IMR-90 (cell line): ENCODE measurements at regions not wholly inside any gene's neighbourhood (a gene's known extent, or its start where the extent isn't known, plus 50 kb on each side); places are given as distances from the start of the nearest gene placed in this dataset.

Experiments used
- ATAC-seq: fragments of 200-7000 bp; cut with Tn5 transposase; 2 replicates; pipeline ENCODE4 v1.9.1; 2020; ENCODE audit warnings: low read depth, mild to moderate bottlenecking, moderate library complexity
- BruUV-seq: library from RNA; stranded (reverse); fragments of 400-500 nt; replicated peaks from 2 replicates; lab custom pipeline; 2021; lab: Mats Ljungman, UMichigan
- CTCF ChIA-PET: fragments of 300-600 bp; formaldehyde crosslinking; extraction: SDS; loops from one replicate; lab custom pipeline; 2021; ENCODE audit warnings: antibody characterized with exemption; lab: Yijun Ruan, JAX
- POLR2A ChIA-PET: fragments of 300-600 bp; sonication (Branson Sonifier 250); formaldehyde crosslinking; loops from one replicate; lab custom pipeline; 2022; ENCODE audit warnings: antibody characterized with exemption; ENCODE audit not compliant: unreplicated experiment; lab: Charles Lee
- DNase-seq: peaks from one replicate; pipeline ENCODE4 v3.0.0; 2013
- H2AFZ ChIP-seq: replicated peaks from 2 replicates; pipeline ENCODE3; 2013; ENCODE audit warnings: low read length, mild to moderate bottlenecking; ENCODE audit not compliant: poor library complexity
- H2AK5ac ChIP-seq: 2 replicates; pipeline ENCODE4 v1.6.1; 2013; ENCODE audit warnings: low read depth, low read length, inconsistent platforms
- H2AK9ac ChIP-seq: replicated peaks from 2 replicates; pipeline ENCODE3; 2013; ENCODE audit warnings: mild to moderate bottlenecking, low read depth, low read length, moderate library complexity; ENCODE audit not compliant: poor library complexity
- H2BK120ac ChIP-seq: 2 replicates; pipeline ENCODE4 v1.6.1; 2013; ENCODE audit warnings: low read depth, low read length, inconsistent platforms
- H2BK15ac ChIP-seq: 3 replicates; pipeline ENCODE4 v1.6.1; 2013; ENCODE audit warnings: low read depth, low read length, inconsistent platforms
- H2BK20ac ChIP-seq: 2 replicates; pipeline ENCODE4 v1.6.1; 2013; ENCODE audit warnings: low read depth, mild to moderate bottlenecking, inconsistent platforms, low read length, moderate library complexity
- H2BK5ac ChIP-seq: 2 replicates; pipeline ENCODE4 v1.6.1; 2013; ENCODE audit warnings: mild to moderate bottlenecking, low read depth, low read length, inconsistent platforms; ENCODE audit not compliant: poor library complexity, severe bottlenecking
- H3K14ac ChIP-seq: replicated peaks from 2 replicates; pipeline ENCODE4 v1.6.1; 2013; ENCODE audit warnings: low read depth, low read length, inconsistent platforms
- H3K18ac ChIP-seq: 2 replicates; pipeline ENCODE4 v1.6.1; 2013; ENCODE audit warnings: low read depth, low read length, control low read depth
- H3K23ac ChIP-seq: 2 replicates; pipeline ENCODE4 v1.6.1; 2013; ENCODE audit warnings: low read depth, low read length, inconsistent platforms
- H3K27ac ChIP-seq: 2 replicates; pipeline ENCODE4 v1.5.1; 2013; ENCODE audit warnings: mild to moderate bottlenecking, control low read depth, low read length; ENCODE audit not compliant: insufficient read depth
- H3K27me3 ChIP-seq: 2 replicates; pipeline ENCODE4 v1.6.1; 2013; ENCODE audit warnings: low read length; ENCODE audit not compliant: control insufficient read depth, insufficient read depth
- H3K36me3 ChIP-seq: 2 replicates; pipeline ENCODE4 v1.6.1; 2013; ENCODE audit warnings: low read length, mixed read lengths; ENCODE audit not compliant: control insufficient read depth, insufficient read depth
- H3K4ac ChIP-seq: 2 replicates; pipeline ENCODE4 v1.6.1; 2013; ENCODE audit warnings: low read depth, low read length, inconsistent platforms
- H3K4me1 ChIP-seq: 2 replicates; pipeline ENCODE4 v1.6.1; 2013; ENCODE audit warnings: low read length, mixed read lengths; ENCODE audit not compliant: control insufficient read depth, insufficient read depth
- H3K4me2 ChIP-seq: 2 replicates; pipeline ENCODE4 v1.6.1; 2013; ENCODE audit warnings: low read depth, mild to moderate bottlenecking, control low read depth, low read length, moderate library complexity
- H3K4me3 ChIP-seq: 2 replicates; pipeline ENCODE4 v1.5.1; 2013; ENCODE audit warnings: low read depth, mild to moderate bottlenecking, control low read depth, low read length, moderate library complexity; ENCODE audit not compliant: insufficient read depth
- H3K56ac ChIP-seq: 2 replicates; pipeline ENCODE4 v1.6.1; 2013; ENCODE audit warnings: low read length, inconsistent platforms; ENCODE audit not compliant: insufficient read depth; ENCODE audit errors: extremely low read depth
- H3K79me1 ChIP-seq, 2 experiments: 2 replicates each; pipeline ENCODE4 v1.6.1; 2013; ENCODE audit warnings: low read length in 2 of 2, inconsistent platforms in 1 of 2, low read depth in 1 of 2
- H3K9ac ChIP-seq: 2 replicates; pipeline ENCODE4 v1.6.1; 2013; ENCODE audit warnings: low read depth, low read length, control low read depth
- H3K9me1 ChIP-seq: 2 replicates; pipeline ENCODE4 v1.6.1; 2013; ENCODE audit warnings: low read length, inconsistent platforms; ENCODE audit not compliant: insufficient read depth
- H3K9me3 ChIP-seq: 2 replicates; pipeline ENCODE4 v1.6.1; 2013; ENCODE audit warnings: low read length; ENCODE audit not compliant: control insufficient read depth, insufficient read depth
- H4K20me1 ChIP-seq: 2 replicates; pipeline ENCODE4 v1.6.1; 2013; ENCODE audit warnings: low read length, inconsistent platforms; ENCODE audit not compliant: insufficient read depth
- H4K5ac ChIP-seq: 2 replicates; pipeline ENCODE4 v1.6.1; 2013; ENCODE audit warnings: mild to moderate bottlenecking, low read depth, low read length, control low read depth
- H4K8ac ChIP-seq, 2 experiments: 2 replicates each; pipeline ENCODE4 v1.6.1; 2013; ENCODE audit warnings: low read depth in 2 of 2, low read length in 2 of 2, control low read depth in 1 of 2, inconsistent platforms in 1 of 2
- H4K91ac ChIP-seq: 2 replicates; pipeline ENCODE4 v1.6.1; 2013; ENCODE audit warnings: low read depth, low read length, inconsistent platforms; ENCODE audit not compliant: insufficient read depth
- WGBS, 2 experiments: methylation state at CpG; one replicate each; pipeline versions ENCODE4 v1.1.5 to v1.1.7; 2013; ENCODE audit warnings: missing lambda C conversion rate in 2 of 2; ENCODE audit not compliant: insufficient read length in 1 of 2; ENCODE audit errors: extremely low coverage in 2 of 2; 5-methylcytosine and 5-hydroxymethylcytosine counted together
- dilution Hi-C: fragments of 300-500 bp; cut with HindIII; formaldehyde crosslinking; loops from one replicate; pipeline ENCODE4 v1.14.3; 2018; ENCODE audit warnings: low sequenced_read_pairs; ENCODE audit not compliant: unreplicated experiment
- in situ Hi-C: fragments of 300-500 bp; cut with MboI; formaldehyde crosslinking; loops from 3 replicates; pipeline ENCODE4 v1.14.3; 2019; ENCODE audit warnings: low sequenced_read_pairs, inconsistent platforms, mixed read lengths
- intact Hi-C: fragments of 100-400 bp; cut with micrococcal nuclease; formaldehyde crosslinking; loops from 2 replicates; pipeline ENCODE4 v1.10.0; 2022
- TF ChIP-seq, protein P1 (sequence below): fragments of 150-350 bp; IDR thresholded peaks from 2 replicates; pipeline ENCODE4 v1.6.1; 2016; ENCODE audit warnings: low read depth, mild to moderate bottlenecking, low read length, moderate library complexity, borderline replicate concordance

DNA sequence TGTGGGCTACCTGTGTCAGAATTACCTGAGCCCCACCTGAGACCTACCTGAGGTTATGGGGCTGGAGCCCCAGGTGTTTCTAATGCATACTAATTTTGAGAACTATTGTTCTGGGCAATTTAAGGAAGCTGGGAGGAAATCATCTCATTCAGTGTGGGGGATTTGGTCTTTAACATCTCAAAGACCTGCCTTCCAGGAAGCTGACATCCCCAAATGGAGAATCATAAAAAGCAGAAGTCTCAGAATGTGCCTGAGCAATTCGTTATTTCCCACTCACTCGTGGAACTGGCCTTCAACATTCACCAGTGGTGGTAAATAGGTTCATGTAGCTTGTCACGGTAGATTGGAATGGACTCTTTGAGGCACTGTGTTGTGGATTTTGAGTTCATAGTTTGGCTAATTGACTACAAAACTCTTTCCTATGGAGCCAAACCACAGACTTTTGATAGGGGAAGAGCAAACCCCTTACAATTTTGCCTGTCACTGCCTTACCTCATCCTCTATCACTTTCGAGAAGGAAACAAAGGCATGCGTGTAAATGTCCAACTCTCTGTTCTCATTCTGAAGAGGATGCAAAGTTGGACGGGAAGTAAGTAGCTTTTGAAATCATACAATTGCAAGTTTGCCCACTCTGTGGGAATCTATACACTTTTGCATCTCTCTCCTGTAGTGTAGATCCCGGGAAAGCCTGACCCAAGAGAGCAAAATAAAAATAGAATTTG lies 521.0 kb upstream of the MDFIC2 start:
- H2BK5ac ChIP-seq = peak overlapping the region; percentile 10
- H4K91ac ChIP-seq = no peak overlapping the region
- peak overlapping the region; percentile 55 for H2BK120ac ChIP-seq
- POLR2A ChIA-PET = no interaction called here
- no peak overlapping the region for H3K9ac ChIP-seq
- H3K79me1 ChIP-seq = no peaks in the 10 kb centered on the region
- H4K8ac ChIP-seq = peak overlapping the region in 1 of 2 experiments; percentile 25; a peak in 1 of 4 replicates
- H4K20me1 ChIP-seq = no peaks in the 10 kb centered on the region
- H3K4ac ChIP-seq = peak overlapping the region; percentile 52; the same call in 1 of the 2 replicates
- peak overlapping the region; percentile 23; the same call in 1 of the 2 replicates for H4K5ac ChIP-seq
- H3K4me1 ChIP-seq = peaks cover 11% of the 10 kb centered on the region
- BruUV-seq = no TSS peak
- intact Hi-C loops = no loop called here
- peak overlapping the region; percentile 45; the same call in 1 of the 2 replicates for H3K23ac ChIP-seq
- H2BK20ac ChIP-seq = peak overlapping the region; percentile 65
- peak overlapping the region; percentile 62; the same call in 1 of the 2 replicates for H2AK5ac ChIP-seq
- H2BK15ac ChIP-seq = peak overlapping the region; percentile 85; the same call in 2 of the 3 replicates
- ATAC-seq (no peak), DNase-seq (no peak)
- no peaks in the 10 kb centered on the region for H3K9me3 ChIP-seq
- H3K27ac ChIP-seq = no peak overlapping the region
- H3K9me1 ChIP-seq = peaks cover 8% of the 10 kb centered on the region; the same call in 1 of the 2 replicates
- no peak overlapping the region for H3K4me2 ChIP-seq
- WGBS, 2 experiments = no CpG with 5 or more reads among the region's 7 CpGs
- no peaks in the 10 kb centered on the region for H3K27me3 ChIP-seq
- no peak overlapping the region for H3K56ac ChIP-seq
- in situ Hi-C loops = no loop called here
- dilution Hi-C loops = no loop called here
- H3K18ac ChIP-seq = peak overlapping the region; percentile 31; the same call in 1 of the 2 replicates
- H2AK9ac ChIP-seq = no peak overlapping the region
- H2AFZ ChIP-seq = no peak overlapping the region
- H3K14ac ChIP-seq = peak overlapping the region; percentile 66
- CTCF ChIA-PET = no interaction called here
- TF ChIP-seq, protein P1, sequence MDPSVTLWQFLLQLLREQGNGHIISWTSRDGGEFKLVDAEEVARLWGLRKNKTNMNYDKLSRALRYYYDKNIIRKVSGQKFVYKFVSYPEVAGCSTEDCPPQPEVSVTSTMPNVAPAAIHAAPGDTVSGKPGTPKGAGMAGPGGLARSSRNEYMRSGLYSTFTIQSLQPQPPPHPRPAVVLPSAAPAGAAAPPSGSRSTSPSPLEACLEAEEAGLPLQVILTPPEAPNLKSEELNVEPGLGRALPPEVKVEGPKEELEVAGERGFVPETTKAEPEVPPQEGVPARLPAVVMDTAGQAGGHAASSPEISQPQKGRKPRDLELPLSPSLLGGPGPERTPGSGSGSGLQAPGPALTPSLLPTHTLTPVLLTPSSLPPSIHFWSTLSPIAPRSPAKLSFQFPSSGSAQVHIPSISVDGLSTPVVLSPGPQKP = no peak
- H3K4me3 ChIP-seq = no peak overlapping the region
- no peaks in the 10 kb centered on the region for H3K36me3 ChIP-seq
